HCT116 (cell line): ENCODE measurements at regions not wholly inside any gene's neighbourhood (a gene's known extent, or its start where the extent isn't known, plus 50 kb on each side); places are given as distances from the start of the nearest gene placed in this dataset.

ENCODE experiments used
- ATAC-seq: fragments of 200-7000 bp; cut with Tn5 transposase; 2 replicates; pipeline ENCODE4 v1.9.1; 2020; ENCODE audit warnings: mild to moderate bottlenecking, moderate library complexity
- BruUV-seq: library from RNA; stranded (reverse); fragments of 400-500 nt; replicated peaks from 2 replicates; lab custom pipeline; 2021; lab: Mats Ljungman, UMichigan
- CTCF ChIA-PET: fragments of 300-600 bp; sonication (Branson Sonifier 250); formaldehyde crosslinking; loops from one replicate; lab custom pipeline; 2021; ENCODE audit warnings: antibody characterized with exemption; lab: Charles Lee
- POLR2A ChIA-PET: fragments of 300-600, 350-600 bp; sonication (Branson Sonifier 250); formaldehyde crosslinking; loops from one replicate; lab custom pipeline; 2021; ENCODE audit warnings: antibody characterized with exemption; lab: Charles Lee
- RAD21 ChIA-PET, 2 experiments: fragments of 300-600 bp; sonication (Branson Sonifier 250); formaldehyde crosslinking; loops; one replicate each; lab custom pipeline; 2023; ENCODE audit warnings: low total read pairs in 2 of 2; ENCODE audit not compliant: uncharacterized antibody in 2 of 2, unreplicated experiment in 2 of 2, low non-redundant PET in 1 of 2; lab: Charles Lee
- DNase-seq: peaks from one replicate; pipeline ENCODE4 v3.0.0-alpha.2; 2010; ENCODE audit warnings: low read depth, low spot score
- H2AFZ ChIP-seq: fragments of 200-600 bp; shearing (Covaris generic), sonication (generic); 2 replicates; pipeline ENCODE4 v1.6.1; 2017; ENCODE audit warnings: low read depth, mixed run types, mixed read lengths, antibody characterized with exemption, low read length; ENCODE audit not compliant: poor library complexity, severe bottlenecking
- H3K27ac ChIP-seq: 2 replicates; pipeline ENCODE4 v1.5.1; 2012; ENCODE audit warnings: low read depth, low read length
- H3K27me3 ChIP-seq: fragments of 200-600 bp; sonication (generic); 2 replicates; pipeline ENCODE4 v1.6.1; 2016; ENCODE audit warnings: mixed run types, low read length, mixed read lengths; ENCODE audit not compliant: insufficient read depth
- H3K36me3 ChIP-seq, 2 experiments: fragments of 200-500 bp in 1 of 2; fragments of 200-600 bp in 1 of 2; sonication (Bioruptor generic) in 1 of 2; sonication (generic) in 1 of 2; 2 replicates each; pipeline versions ENCODE4 v1.5.1 to v1.6.1; 2014 to 2016; ENCODE audit warnings: low read length in 2 of 2, inconsistent platforms in 1 of 2, mixed read lengths in 1 of 2, mixed run types in 1 of 2; ENCODE audit not compliant: insufficient read depth in 2 of 2, control insufficient read depth in 1 of 2
- H3K4me1 ChIP-seq, 2 experiments: fragments of 200-600 bp in 1 of 2; sonication (generic) in 1 of 2; 2 replicates each; pipeline versions ENCODE4 v1.5.1 to v1.6.1; 2012 to 2017; ENCODE audit warnings: low read length in 2 of 2, inconsistent platforms in 1 of 2, mild to moderate bottlenecking in 1 of 2, mixed read lengths in 1 of 2, mixed run types in 1 of 2, moderate library complexity in 1 of 2; ENCODE audit not compliant: insufficient read depth in 2 of 2, control insufficient read depth in 1 of 2
- H3K4me2 ChIP-seq: fragments of 200-600 bp; sonication (generic); 2 replicates; pipeline ENCODE4 v1.6.1; 2017; ENCODE audit warnings: mixed run types, low read length, mixed read lengths
- H3K4me3 ChIP-seq, 2 experiments: fragments of 200-600 bp in 1 of 2; sonication (generic) in 1 of 2; replicated peaks in 1 of 2; 2 replicates each; pipeline ENCODE4 v1.5.1; 2011 to 2016; ENCODE audit warnings: low read length in 2 of 2, control low read depth in 1 of 2, low read depth in 1 of 2, mild to moderate bottlenecking in 1 of 2, mixed read lengths in 1 of 2, mixed run types in 1 of 2
- H3K79me2 ChIP-seq: fragments of 200-600 bp; sonication (generic); 2 replicates; pipeline ENCODE4 v1.6.1; 2017; ENCODE audit warnings: mild to moderate bottlenecking, mixed run types, low read length, moderate library complexity, mixed read lengths; ENCODE audit not compliant: insufficient read depth
- H3K9ac ChIP-seq: fragments of 200-600 bp; sonication (generic); 2 replicates; pipeline ENCODE4 v1.6.1; 2016; ENCODE audit warnings: low read length, mixed read lengths
- H3K9me2 ChIP-seq: fragments of 200-600 bp; sonication (generic), shearing (Covaris generic); 2 replicates; pipeline ENCODE4 v1.6.1; 2017; ENCODE audit warnings: mixed run types, mild to moderate bottlenecking, moderate library complexity; ENCODE audit not compliant: insufficient read depth
- H3K9me3 ChIP-seq, 2 experiments: fragments of 200-500 bp in 1 of 2; fragments of 200-600 bp in 1 of 2; sonication (Bioruptor generic) in 1 of 2; sonication (generic) in 1 of 2; 2 replicates each; pipeline ENCODE4 v1.6.1; 2014 to 2017; ENCODE audit warnings: low read length in 2 of 2, mixed read lengths in 2 of 2, inconsistent platforms in 1 of 2, low read depth in 1 of 2, mild to moderate bottlenecking in 1 of 2, mixed run types in 1 of 2, moderate library complexity in 1 of 2; ENCODE audit not compliant: control insufficient read depth in 1 of 2, insufficient read depth in 1 of 2
- H4K20me1 ChIP-seq: fragments of 200-600 bp; sonication (generic), shearing (Covaris generic); 2 replicates; pipeline ENCODE4 v1.6.1; 2017; ENCODE audit warnings: mixed run types, mild to moderate bottlenecking, moderate library complexity; ENCODE audit not compliant: insufficient read depth
- CBX3 ChIP-seq: IDR thresholded peaks from 2 replicates; pipeline ENCODE4 v1.6.1; 2012; ENCODE audit warnings: low read depth
- CEBPB ChIP-seq: IDR thresholded peaks from 2 replicates; pipeline ENCODE4 v1.6.1; 2012; ENCODE audit warnings: low read depth
- EGR1 ChIP-seq: IDR thresholded peaks from 2 replicates; pipeline ENCODE4 v1.6.1; 2012; ENCODE audit warnings: low read depth
- ELF1 ChIP-seq: IDR thresholded peaks from 2 replicates; pipeline ENCODE4 v1.6.1; 2012; ENCODE audit warnings: low read depth, borderline replicate concordance
- EZH2 ChIP-seq: fragments of 200-600 bp; sonication (generic); IDR thresholded peaks from 2 replicates; pipeline ENCODE4 v1.6.1; 2017; ENCODE audit warnings: antibody characterized with exemption, mixed run types
- EZH2phosphoT487 ChIP-seq: fragments of 200-600 bp; IDR thresholded peaks from 2 replicates; pipeline ENCODE4 v1.6.1; 2018; ENCODE audit warnings: antibody characterized with exemption, borderline replicate concordance
- POLR2A ChIP-seq: IDR thresholded peaks from 2 replicates; pipeline ENCODE4 v1.7.0; 2011; ENCODE audit warnings: borderline replicate concordance; ENCODE audit not compliant: insufficient read depth, insufficient read length; ENCODE audit errors: extremely low read depth
- POLR2AphosphoS5 ChIP-seq: IDR thresholded peaks from 2 replicates; pipeline ENCODE4 v1.6.1; 2011; ENCODE audit warnings: mild to moderate bottlenecking, low read depth, low read length, moderate library complexity
- RAD21 ChIP-seq: IDR thresholded peaks from 2 replicates; pipeline ENCODE4 v1.6.1; 2012; ENCODE audit warnings: low read depth, mild to moderate bottlenecking
- SRF ChIP-seq: IDR thresholded peaks from 2 replicates; pipeline ENCODE4 v1.6.1; 2012; ENCODE audit warnings: low read depth
- YY1 ChIP-seq: IDR thresholded peaks from 2 replicates; pipeline ENCODE4 v1.6.1; 2011; ENCODE audit warnings: low read length, low read depth, moderate library complexity, mild to moderate bottlenecking; ENCODE audit not compliant: insufficient replicate concordance; ENCODE audit errors: extremely low read depth
- ZNF274 ChIP-seq: fragments of 200-500 bp; sonication (Bioruptor generic); IDR thresholded peaks from 2 replicates; pipeline ENCODE4 v1.6.1; 2014; ENCODE audit warnings: mild to moderate bottlenecking, low read depth, low read length, inconsistent platforms
- intact Hi-C: fragments of 100-400 bp; cut with micrococcal nuclease; formaldehyde crosslinking; loops from 2 replicates; pipeline ENCODE4 v1.10.0; 2022
- TF ChIP-seq, protein P1 (sequence below): IDR thresholded peaks from 2 replicates; pipeline ENCODE4 v1.6.1; 2012
- TF ChIP-seq, protein P2 (sequence below): IDR thresholded peaks from 2 replicates; pipeline ENCODE4 v1.6.1; 2011; ENCODE audit warnings: mild to moderate bottlenecking, low read length, moderate library complexity; ENCODE audit not compliant: insufficient replicate concordance; ENCODE audit errors: extremely low read depth
- TF ChIP-seq, protein P3 (sequence below), 3 experiments: fragments of 200-600 bp in 1 of 3; sonication (generic) in 1 of 3; IDR thresholded peaks in 2 of 3; conservative IDR thresholded peaks in 1 of 3; 2 replicates each; pipeline ENCODE4 v1.5.1; 2012 to 2017; ENCODE audit warnings: low read depth in 2 of 3, low read length in 2 of 3, antibody characterized with exemption in 1 of 3, borderline replicate concordance in 1 of 3, control low read depth in 1 of 3, mild to moderate bottlenecking in 1 of 3, mixed read lengths in 1 of 3, mixed run types in 1 of 3, moderate library complexity in 1 of 3; ENCODE audit not compliant: insufficient read depth in 1 of 3

DNA sequence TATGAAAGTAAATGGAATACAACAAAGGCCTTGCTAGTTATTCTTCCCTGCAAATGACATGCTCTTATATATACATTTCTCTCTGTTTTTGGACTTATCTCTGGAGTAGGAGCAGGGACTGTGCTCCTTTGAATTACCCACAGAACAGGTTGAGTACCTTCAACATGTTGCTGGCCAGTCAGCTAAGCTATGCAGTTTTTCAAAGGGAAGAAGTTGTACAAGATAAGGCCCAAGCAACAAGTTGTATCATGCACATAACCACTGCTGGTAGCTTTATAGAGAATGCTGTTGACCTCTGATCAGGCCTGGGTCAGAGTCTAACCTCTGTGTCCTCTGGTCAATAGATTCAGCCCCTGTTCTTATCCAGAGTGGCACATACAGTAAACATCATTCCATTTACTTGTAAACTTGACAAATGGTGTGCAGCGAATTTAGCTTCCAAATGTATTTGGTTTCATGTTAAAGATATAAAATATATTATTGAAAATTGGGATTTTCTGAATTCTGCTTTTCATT lies 99.6 kb downstream of the C11orf87 start:
- ATAC-seq, result no peak
- TF ChIP-seq EZH2 (no peak), ELF1 (no peak), CBX3 (no peak), EGR1 (no peak), RAD21 (no peak), EZH2phosphoT487 (no peak), ZNF274 (no peak), POLR2A (no peak), SRF (no peak), CEBPB (no peak), YY1 (no peak), POLR2AphosphoS5 (no peak)
- TF ChIP-seq, protein P1, sequence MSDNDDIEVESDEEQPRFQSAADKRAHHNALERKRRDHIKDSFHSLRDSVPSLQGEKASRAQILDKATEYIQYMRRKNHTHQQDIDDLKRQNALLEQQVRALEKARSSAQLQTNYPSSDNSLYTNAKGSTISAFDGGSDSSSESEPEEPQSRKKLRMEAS, result no peak
- TF ChIP-seq, protein P2, sequence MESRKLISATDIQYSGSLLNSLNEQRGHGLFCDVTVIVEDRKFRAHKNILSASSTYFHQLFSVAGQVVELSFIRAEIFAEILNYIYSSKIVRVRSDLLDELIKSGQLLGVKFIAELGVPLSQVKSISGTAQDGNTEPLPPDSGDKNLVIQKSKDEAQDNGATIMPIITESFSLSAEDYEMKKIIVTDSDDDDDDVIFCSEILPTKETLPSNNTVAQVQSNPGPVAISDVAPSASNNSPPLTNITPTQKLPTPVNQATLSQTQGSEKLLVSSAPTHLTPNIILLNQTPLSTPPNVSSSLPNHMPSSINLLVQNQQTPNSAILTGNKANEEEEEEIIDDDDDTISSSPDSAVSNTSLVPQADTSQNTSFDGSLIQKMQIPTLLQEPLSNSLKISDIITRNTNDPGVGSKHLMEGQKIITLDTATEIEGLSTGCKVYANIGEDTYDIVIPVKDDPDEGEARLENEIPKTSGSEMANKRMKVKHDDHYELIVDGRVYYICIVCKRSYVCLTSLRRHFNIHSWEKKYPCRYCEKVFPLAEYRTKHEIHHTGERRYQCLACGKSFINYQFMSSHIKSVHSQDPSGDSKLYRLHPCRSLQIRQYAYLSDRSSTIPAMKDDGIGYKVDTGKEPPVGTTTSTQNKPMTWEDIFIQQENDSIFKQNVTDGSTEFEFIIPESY, result no peak
- TF ChIP-seq, protein P3, sequence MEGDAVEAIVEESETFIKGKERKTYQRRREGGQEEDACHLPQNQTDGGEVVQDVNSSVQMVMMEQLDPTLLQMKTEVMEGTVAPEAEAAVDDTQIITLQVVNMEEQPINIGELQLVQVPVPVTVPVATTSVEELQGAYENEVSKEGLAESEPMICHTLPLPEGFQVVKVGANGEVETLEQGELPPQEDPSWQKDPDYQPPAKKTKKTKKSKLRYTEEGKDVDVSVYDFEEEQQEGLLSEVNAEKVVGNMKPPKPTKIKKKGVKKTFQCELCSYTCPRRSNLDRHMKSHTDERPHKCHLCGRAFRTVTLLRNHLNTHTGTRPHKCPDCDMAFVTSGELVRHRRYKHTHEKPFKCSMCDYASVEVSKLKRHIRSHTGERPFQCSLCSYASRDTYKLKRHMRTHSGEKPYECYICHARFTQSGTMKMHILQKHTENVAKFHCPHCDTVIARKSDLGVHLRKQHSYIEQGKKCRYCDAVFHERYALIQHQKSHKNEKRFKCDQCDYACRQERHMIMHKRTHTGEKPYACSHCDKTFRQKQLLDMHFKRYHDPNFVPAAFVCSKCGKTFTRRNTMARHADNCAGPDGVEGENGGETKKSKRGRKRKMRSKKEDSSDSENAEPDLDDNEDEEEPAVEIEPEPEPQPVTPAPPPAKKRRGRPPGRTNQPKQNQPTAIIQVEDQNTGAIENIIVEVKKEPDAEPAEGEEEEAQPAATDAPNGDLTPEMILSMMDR (IDR thresholded peaks at IDR 0.05 in 2 of 3, conservative IDR thresholded peaks at IDR 0.05 in 1 of 3; ENCODE audit: borderline replicate concordance in 1 of 3, insufficient read depth in 1 of 3, low read depth in 2 of 3, low read length in 2 of 3), result no peak
- no peaks in the 10 kb centered on the region for H3K9me2 ChIP-seq
- no peak overlapping the region for H2AFZ ChIP-seq
- H3K36me3 ChIP-seq, result no peaks in the 10 kb centered on the region
- RAD21 ChIA-PET, result no interaction called here
- H3K4me1 ChIP-seq, result no peaks in the 10 kb centered on the region
- H3K9me3 ChIP-seq, result no peaks in the 10 kb centered on the region
- no peak overlapping the region for H3K4me2 ChIP-seq
- CTCF ChIA-PET, result no interaction called here
- H3K27ac ChIP-seq, result no peak overlapping the region
- H3K9ac ChIP-seq, result no peak overlapping the region
- no peaks in the 10 kb centered on the region for H4K20me1 ChIP-seq
- H3K79me2 ChIP-seq, result no peaks in the 10 kb centered on the region
- no peak for DNase-seq
- H3K4me3 ChIP-seq, result no peak overlapping the region
- H3K27me3 ChIP-seq, result no peaks in the 10 kb centered on the region
- intact Hi-C loops, result no loop called here
- BruUV-seq, result no TSS peak
- POLR2A ChIA-PET, result no interaction called here
